Right kidney (tissue), 1 donor: ENCODE measurements at regions not wholly inside any gene's neighbourhood (a gene's known extent, or its start where the extent isn't known, plus 50 kb on each side); places are given as distances from the start of the nearest gene placed in this dataset.
A peak's percentile ranks its signal among the peaks of the same experiment; 100 is the strongest.

Experiments
- DNase-seq: peaks from one replicate; pipeline ENCODE4 v3.0.0-alpha.2; 2016

DNA sequence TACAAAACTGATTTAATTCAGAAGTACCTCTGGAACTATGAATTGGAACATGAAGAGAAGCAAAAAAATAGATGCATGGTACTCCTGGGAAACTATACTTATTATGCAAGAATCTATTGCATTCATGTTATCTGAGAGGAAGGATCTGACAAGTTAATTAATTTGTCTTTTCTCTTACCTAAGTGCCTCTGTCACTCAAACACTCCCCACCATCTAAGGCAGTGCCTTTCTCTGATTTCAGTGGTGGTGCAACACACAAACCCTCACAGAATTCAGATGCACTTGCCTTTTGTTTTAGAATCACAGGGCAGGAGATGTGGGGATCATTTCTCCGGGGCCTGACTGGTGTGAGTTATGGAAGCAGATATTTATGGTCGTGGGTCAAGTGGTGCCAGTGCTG, 52.5 kb upstream of the C9orf72 start:
- DNase-seq = peak; percentile 11

DNA sequence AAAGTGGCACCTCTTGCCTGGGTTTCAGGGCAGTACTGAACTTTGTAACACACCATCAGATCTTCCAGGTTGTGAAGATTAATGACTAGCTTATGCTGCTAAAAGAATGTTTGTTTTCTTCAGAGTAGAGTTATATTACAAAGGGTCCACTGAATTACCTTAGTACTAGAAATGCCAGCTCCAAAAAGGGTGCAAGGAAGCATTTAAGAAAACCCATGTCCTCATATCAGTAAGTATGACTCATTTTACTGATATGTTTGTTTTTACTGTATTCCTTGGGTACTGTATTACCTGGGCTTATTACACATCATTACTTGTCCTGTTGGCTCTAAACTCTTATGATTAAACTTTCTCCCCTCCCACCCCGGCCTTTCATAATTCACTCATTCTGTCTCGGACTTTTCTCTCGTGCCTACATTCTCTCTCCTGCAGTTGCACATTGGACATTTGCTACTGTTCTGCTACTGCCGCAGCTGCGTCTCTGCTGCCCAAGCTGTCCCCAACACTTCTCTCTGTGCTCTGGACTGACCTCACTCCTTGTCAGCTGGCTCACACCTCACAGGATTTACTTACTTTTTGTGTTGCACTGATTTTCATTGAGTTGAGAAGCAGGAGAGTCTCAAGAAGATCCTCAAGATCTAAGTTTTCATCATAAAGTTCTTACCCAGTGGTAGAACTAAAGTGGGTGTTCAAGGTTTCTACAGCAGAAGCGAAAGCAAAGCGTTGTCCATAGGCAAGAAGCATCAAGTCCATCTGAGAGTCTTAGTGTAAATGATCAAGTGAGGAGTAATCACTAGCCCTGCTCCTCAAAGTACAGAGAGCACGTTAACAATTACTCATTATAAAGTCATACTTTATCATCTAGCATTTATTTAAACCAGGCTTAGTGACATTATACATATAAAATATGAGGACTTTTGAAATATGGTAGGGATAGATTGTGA, 53.2 kb upstream of the C9orf72 start:
- peak; percentile 13 for DNase-seq

DNA sequence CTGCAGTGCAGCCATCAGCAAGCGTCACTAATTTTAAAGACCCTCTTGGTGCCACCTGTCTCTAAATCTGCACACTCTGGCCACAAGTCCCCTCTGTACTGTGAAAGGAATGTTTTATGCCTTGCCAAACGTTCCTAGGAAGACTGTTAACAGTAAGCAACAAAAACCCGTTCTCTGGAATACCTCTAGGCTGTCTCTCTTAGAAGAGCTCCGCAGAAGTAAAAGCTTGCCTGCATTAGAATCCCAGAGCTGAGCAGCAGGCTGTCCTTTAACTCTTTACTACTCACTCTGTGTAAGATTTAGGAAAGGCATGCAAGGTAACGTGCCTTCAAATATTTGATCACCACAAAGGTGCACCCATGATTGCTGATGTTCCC, 53.9 kb upstream of the C9orf72 start:
- no peak for DNase-seq

GRCh38 chr9:27628311-27628710, 55.0 kb upstream of the C9orf72 start:
- DNase-seq = no peak

DNA sequence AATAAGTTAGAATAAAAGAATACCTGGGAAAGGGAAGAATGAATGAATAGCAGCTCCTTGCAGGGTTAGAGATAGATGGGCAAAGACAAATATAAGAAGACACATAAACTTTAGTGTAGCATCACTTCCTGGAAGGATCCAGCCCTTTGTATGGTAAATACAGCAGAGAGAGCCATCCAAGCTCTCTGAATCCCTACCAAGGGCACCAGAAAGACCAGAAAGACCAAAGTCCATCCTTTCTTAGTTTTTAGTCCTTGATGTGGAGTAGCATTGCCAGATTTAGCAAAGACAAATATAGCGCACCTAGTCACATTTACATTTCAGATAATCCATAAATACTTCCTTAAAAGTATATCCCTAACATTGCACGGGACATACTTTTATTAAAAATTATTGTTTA, 56.1 kb upstream of the C9orf72 start:
- DNase-seq = no peak

GRCh38 chr9:27632254-27632653, 59.0 kb upstream of the C9orf72 start:
- DNase-seq = no peak

- no peak for DNase-seq
Measured at GRCh38 chr9:27633764-27634163, 60.5 kb upstream of the C9orf72 start.

GRCh38 chr9:27634879-27635278, 61.6 kb upstream of the C9orf72 start:
- no peak for DNase-seq

DNA sequence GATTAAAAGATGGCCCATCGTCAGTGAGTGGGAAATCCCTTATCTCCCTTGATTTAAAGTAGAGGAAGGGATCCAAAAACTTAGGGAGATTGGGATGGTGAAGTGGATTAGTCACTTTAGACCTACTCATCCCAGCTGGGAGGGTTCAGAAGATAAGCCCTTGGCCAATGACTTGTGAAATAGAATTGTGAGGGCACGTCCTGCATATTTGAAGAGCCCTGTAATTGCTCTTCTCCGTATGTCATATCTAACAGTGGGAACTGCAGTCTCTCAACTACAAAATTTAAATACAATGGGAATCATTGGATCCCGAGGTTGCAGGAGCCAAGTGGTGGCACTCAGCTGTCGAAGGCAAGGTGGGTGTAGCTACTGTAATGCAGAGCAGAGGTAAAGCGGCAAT, 65.4 kb upstream of the C9orf72 start:
- no peak for DNase-seq

DNA sequence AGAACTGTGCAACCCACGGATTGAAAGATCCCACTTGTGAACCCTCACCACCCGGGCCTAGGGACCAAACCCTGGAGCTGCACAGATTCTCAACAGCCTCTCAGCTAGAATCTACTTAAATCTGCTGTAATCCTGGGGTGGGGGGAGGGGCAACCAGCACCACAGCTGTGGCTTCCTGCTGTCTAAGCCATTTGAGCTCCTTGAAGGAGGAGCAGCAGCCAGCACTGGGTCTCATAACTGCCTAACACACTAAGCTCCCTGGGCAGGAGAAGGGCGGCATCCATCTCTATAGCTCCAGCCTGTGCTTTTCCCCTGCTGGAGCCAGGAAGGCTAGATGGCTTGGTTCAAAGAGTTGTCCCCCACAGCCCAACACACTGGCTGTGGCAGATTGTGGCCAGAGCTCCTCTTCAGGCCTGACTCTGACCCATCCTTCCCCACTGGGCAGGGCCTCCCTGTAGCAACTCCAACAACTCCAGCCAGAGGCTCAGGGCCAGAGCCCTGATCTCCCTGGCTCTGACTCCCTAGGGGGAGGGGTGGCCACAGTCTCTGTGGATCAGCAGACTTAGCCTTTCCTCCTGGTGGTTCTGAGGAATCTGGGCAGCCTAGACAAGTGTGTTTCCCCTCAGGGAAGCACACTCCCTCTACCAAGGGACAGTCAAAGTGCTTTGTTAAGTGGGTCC, 72.0 kb upstream of the C9orf72 start:
- no peak for DNase-seq

DNA sequence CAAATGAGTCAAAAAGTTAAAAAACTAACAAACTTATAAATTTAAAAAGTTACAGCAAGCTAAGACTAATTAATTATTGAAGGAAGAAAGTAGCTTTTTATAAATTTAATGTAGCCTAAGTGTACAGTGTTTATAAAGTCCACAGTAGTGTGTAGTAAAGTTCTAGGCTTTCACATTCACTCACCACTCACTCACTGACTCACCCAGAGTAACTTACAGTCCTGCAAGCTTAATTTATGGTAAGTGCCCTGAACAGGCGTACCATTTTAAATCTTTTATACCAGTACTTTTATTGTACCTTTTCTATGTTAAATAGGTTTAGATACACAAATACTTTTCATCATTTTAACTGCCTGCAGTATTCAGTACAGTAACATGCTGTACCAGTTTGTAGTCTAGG, 80.0 kb upstream of the C9orf72 start:
- no peak for DNase-seq

DNA sequence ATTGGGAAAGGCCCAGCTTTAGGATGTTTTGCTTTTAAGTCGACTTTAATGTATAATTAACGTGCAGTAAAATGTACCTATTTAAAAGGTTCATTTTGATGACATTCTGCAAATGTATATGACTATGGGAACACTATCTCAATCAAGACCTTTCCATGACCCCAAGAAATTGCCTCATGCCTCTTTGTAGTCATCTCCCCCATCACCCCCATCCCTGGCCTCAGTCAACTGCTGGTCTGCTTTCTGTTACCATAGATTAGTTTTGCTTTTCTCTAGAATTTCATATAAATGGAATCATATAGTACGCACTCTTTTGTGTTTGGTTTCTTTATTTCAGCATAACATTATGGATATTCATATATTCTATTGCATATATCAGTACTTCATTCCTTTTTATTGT, 80.7 kb upstream of the C9orf72 start:
- no peak for DNase-seq

- DNase-seq = no peak
Measured at GRCh38 chr9:27654629-27655285, 81.5 kb upstream of the C9orf72 start.

DNA sequence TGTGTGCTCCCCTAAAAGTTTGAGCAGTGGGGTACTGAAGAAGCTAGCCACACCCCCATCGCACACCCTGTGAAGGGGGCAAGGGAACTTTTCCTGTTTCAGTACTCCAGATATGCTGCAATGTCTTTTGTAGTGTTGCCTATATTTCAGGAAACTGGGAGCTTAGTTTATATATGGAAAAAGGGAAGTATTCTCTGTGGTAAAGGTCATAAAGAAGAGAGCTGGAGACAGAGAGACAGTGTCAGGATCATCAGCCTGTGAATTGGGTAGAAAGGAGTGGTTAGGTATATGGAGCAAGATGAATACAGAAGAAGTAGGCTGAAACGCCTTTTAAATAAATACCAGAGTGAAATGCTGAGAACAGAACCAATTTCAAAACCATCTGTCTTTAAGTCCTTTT, 82.2 kb upstream of the C9orf72 start:
- no peak for DNase-seq

DNA sequence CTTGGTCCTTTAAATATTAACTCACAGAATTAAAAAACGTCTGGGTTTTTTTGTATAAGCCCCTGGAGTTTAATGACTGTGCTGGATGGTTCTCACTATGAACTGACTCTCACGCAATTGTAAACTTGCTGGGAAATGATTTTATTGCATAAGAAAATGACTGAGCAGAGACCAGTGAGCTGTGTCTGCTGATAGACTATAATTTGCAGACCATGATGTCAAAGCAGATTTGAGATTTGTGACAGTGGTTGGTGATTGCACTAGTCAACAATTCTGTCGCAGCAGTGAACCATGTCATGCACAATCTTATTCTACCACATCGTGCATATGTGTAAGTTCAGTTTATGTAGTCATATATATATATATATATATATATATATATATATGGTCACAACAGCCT, 85.7 kb upstream of the C9orf72 start:
- DNase-seq = no peak

- no peak for DNase-seq
Measured at GRCh38 chr9:27659571-27659970, 86.3 kb upstream of the C9orf72 start.

DNA sequence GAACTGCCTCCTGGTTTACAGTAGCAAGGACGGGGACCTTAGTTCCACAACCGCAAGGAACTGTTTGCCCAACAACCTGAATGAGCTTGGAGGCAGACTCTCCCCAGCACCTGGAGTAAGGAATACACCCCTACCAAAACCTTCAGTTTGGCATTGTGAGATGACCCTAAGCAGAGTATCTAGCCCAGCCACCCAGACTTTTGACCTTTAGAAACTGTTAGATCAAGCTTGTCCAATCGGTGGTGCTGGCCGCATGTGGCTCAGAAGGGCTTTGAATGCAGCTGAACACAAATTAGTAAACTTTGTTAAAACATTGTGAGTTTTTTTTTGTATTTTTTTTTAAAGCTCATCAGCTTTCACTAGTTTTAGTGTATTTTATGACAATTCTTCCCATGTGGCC, 86.9 kb upstream of the C9orf72 start:
- no peak for DNase-seq

DNA sequence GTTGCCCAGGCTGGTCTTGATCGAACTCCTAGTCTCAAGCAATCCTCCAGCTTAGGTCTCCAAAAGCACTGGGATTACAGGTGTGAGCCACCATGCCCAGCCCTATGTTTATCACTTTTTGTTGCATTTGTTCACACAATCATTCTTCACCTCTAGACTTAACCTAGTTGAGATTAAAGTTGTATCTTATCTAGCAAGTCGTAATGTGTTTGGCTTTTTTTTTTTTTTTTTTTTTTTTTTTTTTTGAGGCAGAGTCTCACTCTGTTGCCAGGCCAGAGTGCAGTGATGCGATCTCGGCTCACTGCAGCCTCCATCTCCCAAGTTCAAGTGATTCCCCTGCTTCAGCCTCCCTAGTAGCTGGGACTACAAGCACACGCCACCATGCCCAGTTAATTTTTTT, 90.2 kb upstream of the C9orf72 start:
- no peak for DNase-seq

DNA sequence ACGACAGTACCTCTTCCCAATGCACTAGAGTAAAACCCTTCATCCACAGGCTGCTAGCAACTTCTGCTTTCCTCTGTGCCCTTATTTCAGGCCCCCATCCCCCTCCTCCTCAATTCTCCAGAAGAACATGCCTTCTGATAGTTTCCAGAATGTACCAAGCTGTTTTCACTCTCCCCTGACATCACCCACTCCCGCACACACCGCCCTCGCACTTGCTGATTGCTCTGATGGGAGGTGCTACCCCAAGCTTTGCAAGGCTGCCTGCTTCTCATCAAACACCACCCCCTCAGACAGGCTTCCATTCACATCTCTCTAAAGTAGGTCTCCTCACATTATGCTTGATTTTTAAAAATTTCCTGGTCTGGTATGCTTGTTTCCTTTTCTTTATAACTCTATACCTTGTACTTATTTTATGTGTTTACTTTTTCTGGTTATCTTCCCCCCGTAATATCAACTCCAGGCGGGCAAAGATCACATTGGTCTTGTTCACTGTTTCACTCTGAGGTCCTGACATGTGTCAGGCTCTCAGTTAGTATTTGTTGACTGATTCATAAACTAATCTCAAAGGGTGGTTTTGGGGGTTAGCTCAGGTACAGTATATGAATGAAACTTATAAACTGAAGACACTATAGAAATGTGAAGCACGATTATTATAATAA, 91.0 kb upstream of the C9orf72 start:
- DNase-seq = no peak

DNA sequence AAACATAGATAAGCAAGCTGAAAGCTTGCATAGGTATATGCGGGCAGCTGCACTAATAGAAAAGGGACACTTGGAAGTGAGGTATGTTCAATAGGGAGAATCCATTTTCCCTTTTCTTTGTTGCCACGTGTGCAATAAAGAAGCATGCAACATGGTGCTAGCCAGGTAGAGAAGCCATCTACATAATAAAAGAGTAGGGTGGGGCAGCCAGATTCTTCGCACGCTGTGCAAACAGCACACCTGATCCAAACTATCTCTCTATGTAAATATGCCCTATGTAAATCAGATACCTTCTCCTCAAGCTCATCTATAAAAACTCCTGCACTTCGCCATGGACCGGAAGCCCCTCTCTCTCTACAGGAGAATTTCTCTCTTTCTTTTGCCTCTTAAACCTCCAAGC, 91.9 kb upstream of the C9orf72 start:
- no peak for DNase-seq

DNA sequence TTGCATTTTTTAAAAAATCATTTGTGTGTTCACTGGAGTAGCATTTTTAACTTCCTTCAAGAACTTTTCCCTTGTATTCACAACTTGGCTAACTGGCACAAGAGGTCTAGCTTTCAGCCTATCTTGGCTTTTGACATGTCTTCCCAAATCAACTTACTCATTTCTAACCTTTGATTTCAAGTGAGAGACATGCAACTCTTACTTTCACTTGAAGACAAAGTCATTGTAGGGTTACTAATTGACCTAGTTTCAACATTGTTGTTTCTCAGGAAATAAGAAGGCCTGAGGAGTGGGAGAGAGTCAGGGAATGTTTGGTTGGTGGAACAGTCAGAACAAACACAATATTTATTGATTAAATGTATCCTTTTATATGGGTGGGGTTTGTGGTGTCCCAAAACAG, 95.0 kb upstream of the C9orf72 start:
- no peak for DNase-seq

- DNase-seq = no peak
Measured at GRCh38 chr9:27671636-27672035, 98.4 kb upstream of the C9orf72 start.

DNA sequence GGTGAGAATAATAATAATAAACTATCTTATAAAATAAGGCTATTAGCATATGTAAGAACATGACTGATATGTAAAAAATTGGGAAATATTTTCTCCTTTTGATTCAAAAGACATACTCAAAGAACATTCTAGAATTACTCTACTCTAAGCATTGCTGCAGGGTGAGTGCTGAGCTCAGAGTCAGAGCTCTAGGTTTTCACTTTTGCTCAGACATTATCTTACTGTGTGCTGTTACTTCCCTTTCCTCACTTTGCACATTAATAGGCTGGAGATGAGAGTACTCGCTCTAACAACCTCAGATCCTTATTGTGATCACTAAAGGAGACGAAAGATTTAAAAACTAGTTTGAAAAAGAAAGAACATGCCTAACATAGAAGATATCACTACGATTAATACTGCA, 99.4 kb upstream of the C9orf72 start:
- no peak for DNase-seq
